ENCODE measurements at regions not wholly inside any gene's neighbourhood (a gene's known extent, or its start where the extent isn't known, plus 50 kb on each side); places are given as distances from the start of the nearest gene placed in this dataset.
"Not testable (repeated sequence)": the region's sequence is repeated elsewhere in the genome, so short reads cannot be mapped to it uniquely, and the experiment has no call there.

DNA sequence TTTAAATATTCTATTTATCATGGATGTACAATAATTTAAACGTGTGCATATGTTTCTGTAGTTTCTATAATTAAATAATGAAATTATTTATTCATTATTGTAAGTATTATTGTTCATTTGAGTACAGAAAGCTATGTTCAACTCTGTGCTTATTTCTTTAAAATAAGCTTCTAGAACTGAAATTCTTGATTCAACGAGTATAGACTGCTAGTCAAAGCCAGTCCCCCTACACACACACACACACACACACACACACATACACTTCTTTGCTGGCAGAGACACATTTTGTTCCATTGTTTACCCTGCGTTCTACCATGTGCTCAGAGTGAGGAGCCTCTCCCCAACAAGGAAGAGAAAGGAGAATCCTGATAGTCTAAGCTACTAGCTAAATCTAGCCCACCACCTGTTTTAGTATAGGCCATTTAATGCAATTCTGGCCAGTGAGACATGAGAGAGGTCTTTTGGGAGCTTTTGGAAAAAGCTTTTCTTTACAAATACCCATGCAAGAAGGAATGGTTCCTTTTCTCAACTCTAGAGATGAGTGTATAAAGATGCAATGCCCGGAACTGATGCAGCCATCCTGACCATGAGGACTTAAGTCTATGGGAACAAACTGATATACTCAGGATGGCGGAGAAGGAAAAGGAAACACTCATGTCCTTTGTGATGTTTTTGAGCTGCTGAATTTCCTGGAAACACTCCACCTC lies 161.4 kb downstream of the NDUFA12 start:
- DNase-seq (ENCODE audit: extremely low read depth, low read depth), result no peak
- TF ChIP-seq, protein P1, sequence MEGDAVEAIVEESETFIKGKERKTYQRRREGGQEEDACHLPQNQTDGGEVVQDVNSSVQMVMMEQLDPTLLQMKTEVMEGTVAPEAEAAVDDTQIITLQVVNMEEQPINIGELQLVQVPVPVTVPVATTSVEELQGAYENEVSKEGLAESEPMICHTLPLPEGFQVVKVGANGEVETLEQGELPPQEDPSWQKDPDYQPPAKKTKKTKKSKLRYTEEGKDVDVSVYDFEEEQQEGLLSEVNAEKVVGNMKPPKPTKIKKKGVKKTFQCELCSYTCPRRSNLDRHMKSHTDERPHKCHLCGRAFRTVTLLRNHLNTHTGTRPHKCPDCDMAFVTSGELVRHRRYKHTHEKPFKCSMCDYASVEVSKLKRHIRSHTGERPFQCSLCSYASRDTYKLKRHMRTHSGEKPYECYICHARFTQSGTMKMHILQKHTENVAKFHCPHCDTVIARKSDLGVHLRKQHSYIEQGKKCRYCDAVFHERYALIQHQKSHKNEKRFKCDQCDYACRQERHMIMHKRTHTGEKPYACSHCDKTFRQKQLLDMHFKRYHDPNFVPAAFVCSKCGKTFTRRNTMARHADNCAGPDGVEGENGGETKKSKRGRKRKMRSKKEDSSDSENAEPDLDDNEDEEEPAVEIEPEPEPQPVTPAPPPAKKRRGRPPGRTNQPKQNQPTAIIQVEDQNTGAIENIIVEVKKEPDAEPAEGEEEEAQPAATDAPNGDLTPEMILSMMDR (IDR thresholded peaks at IDR 0.05; ENCODE audit: low read depth, low read length), result no peak

DNA sequence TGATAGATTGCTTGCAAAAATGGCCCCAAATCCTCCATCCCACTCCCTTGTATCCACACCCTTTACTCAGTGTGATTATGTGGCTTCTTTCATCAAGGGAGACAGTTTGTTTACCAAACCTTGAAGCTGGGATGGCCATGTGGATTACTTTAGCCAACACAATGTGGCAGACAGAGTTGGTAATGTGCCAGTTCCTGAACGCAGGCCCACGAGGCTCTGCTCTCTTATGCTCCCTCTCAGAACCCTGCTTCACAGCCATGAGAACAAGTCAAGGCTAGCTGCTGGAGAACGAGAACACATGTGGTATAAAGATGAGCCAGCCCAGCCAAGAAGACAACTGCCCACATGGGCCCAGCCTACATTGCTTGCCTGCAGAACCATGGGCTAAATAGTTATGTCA lies 162.3 kb downstream of the NDUFA12 start:
- TF ChIP-seq, protein P1 (IDR thresholded peaks at IDR 0.05; ENCODE audit: low read depth, low read length), result no peak
- no peak for DNase-seq (ENCODE audit: extremely low read depth, low read depth)

DNA sequence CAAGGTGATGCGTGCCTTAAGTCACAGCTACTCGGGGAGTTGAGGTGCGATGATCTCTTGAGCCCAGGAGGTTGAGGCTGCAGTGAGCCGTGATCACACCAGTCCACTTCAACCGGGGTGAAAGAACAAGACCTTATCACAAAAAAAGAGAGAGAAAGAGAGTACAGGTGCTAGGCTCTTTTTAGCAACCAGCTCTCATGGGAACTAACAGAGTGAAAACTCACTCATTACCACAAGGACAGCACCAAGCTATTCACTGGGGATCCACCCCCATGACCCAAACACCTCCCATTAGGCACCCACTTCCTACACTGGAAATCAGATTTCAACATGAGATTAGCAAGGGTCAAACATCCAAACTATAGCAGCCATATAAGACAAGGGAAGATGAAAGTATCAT lies 164.2 kb downstream of the NDUFA12 start:
- TF ChIP-seq, protein P1 (IDR thresholded peaks at IDR 0.05; ENCODE audit: low read depth, low read length), result no peak
- no peak for DNase-seq (ENCODE audit: extremely low read depth, low read depth)

DNA sequence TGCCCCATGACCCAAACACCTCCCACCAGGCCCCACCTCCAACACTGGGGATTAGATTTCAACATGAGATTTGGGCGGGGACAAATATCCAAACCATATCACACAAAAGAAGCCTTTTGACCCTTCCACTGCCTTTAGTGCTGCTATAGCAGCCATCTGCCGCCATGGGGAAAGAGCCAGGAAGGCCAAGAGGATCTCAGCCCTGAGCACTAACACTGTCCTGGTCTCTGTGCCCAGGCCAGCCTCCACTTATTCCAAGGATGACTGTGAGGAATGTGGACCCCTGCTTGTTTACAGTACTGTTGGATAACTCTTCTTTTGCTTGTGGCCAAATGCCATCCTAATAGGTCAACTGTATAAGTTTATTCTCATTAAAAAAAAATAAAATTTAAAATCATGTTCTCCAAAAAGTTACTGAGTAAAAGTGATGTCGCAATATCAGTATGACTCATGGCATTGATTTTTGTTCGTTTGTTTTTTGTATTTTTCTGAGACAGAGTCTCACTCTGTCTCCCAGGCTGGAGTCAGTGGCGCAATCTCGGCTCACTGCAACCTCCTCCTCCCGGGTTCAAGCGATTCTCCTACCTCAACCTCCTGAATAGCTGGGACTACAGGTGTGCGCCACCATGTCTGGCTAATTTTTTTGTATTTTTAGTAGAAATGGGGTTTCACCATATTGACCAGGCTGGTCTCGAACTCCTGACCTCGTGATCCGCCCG lies 166.4 kb downstream of the NDUFA12 start:
- not testable (repeated sequence) for DNase-seq (ENCODE audit: extremely low read depth, low read depth)

DNA sequence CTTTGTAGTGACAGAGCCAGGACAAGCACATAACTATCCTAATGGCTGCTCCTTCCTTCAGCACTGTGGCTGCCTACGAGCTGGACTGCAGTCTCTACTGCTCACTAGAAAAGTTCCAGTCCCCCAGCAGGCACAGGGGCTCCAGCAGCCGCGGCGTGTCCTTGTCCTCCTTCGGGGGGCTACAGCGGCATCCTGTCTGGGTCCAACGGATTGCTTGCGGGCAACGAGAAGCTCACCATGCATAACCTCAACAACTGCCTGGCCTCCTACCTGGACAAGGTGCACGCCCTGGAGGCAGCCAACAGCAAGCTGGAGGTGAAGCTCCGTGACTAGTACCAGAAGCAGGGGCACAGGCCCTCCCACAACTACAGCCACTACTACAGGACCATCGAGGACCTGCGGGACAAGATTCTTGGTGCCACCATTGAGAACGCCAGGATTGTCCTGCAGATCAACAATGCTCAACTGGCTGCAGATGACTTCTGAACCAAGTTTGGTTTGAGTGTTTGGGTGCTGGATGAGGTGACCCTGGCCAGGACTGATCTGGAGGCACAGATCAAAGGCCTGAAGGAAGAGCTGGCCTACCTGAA lies 169.4 kb downstream of the NDUFA12 start:
- TF ChIP-seq, protein P1 (IDR thresholded peaks at IDR 0.05; ENCODE audit: low read depth, low read length), result no peak
- no peak for DNase-seq (ENCODE audit: extremely low read depth, low read depth)

DNA sequence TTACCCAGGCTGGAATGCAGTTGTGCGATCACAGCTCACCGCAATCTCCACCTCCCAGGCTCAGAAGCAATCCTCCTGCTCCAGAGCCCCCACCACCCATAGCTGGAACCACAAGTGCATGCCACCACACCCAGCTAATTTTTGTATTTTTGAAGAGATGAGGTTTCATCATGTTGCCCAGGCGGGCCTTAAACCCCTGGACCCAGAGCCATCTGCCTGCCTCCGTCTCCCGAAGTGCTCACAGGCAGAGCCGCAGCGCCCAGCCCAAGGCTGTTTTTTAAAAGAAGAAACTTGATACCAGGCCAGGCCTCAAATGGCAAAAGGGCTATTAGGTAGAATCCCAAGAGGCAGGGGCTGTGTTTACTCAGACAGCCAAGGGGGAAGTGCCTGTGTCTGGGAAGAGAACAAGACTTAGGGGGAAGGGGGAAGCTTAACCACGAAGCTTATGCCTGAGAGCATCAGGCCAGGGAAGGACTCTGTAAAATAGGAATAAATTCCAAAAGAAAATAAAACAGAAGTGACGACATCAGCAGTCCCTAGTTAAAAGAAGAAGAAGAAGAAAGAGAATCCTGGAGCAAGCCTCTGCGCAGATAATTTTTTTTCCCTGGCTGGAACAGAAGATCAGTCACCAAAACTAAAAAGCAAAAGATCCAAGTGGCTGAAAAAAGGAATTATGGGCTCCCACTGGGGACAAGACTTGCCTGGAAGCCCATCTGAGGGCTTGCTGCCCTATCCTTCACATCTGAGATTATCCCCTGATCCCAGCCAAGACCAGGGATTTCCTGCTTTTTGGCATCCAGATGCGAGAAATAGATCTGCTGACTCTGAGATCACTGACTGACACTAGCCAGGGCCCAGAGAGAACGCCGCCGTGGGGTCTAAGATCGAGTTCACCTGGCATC lies 170.5 kb downstream of the NDUFA12 start:
- no peak for DNase-seq (ENCODE audit: extremely low read depth, low read depth)
- TF ChIP-seq, protein P1 (IDR thresholded peaks at IDR 0.05; ENCODE audit: low read depth, low read length), result no peak

DNA sequence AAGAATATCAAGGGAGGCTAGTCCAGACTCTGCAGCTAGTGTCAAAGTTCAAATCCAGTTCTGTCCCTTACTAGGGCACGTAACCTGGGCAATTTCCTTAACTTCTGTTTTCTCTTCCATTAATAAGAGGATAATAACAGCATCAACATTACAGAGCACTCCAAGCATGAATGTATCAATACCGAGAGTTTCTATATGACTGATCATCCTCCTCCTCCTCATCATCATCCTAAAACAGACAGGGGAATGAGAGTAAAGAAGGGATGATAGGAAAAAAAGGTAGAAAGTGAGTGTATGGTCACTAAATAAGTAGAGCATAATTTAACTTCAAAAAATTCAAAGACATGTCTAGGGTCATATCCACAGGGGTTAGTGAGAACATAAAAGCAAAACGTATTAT lies 171.4 kb downstream of the NDUFA12 start:
- TF ChIP-seq, protein P1 (IDR thresholded peaks at IDR 0.05; ENCODE audit: low read depth, low read length), result no peak
- DNase-seq (ENCODE audit: extremely low read depth, low read depth), result no peak

Data from AG09319 (cell line).